Natural killer cell (primary cell): ENCODE measurements at regions not wholly inside any gene's neighbourhood (a gene's known extent, or its start where the extent isn't known, plus 50 kb on each side); places are given as distances from the start of the nearest gene placed in this dataset.
"Not testable (repeated sequence)": the region's sequence is repeated elsewhere in the genome, so short reads cannot be mapped to it uniquely, and the experiment has no call there.

Experiments
- ATAC-seq, 3 donors: fragments of 150-1000 bp in 2 of 3; fragments of 200-7000 bp in 1 of 3; cut with Tn5 transposase; 1 replicate in 1 of 3; 2 replicates in 2 of 3; pipeline ENCODE4 v1.10.0; 2021; ENCODE audit warnings: mild to moderate bottlenecking in 2 of 3, moderate library complexity in 2 of 3
- DNase-seq, 2 donors: peaks; one replicate each; pipeline versions ENCODE4 v3.0.0 to v3.0.0-alpha.2; 2013 to 2021; ENCODE audit warnings: mixed read lengths in 1 of 2
- H3K27ac ChIP-seq: one replicate; pipeline ENCODE4 v1.5.1; 2013; ENCODE audit warnings: mild to moderate bottlenecking, low read length
- H3K27me3 ChIP-seq: one replicate; pipeline ENCODE4 v1.6.1; 2013; ENCODE audit warnings: low read length; ENCODE audit not compliant: control insufficient read depth, insufficient read depth
- H3K36me3 ChIP-seq: one replicate; pipeline ENCODE4 v1.6.1; 2013; ENCODE audit warnings: low read length; ENCODE audit not compliant: control insufficient read depth, insufficient read depth
- H3K4me1 ChIP-seq: one replicate; pipeline ENCODE4 v1.6.1; 2013; ENCODE audit warnings: low read length; ENCODE audit not compliant: control insufficient read depth, insufficient read depth
- H3K4me3 ChIP-seq: one replicate; pipeline ENCODE4 v1.5.1; 2013; ENCODE audit warnings: low read length
- H3K9me3 ChIP-seq: one replicate; pipeline ENCODE4 v1.6.1; 2013; ENCODE audit warnings: low read length; ENCODE audit not compliant: control insufficient read depth, insufficient read depth
- H3K27ac Mint-ChIP-seq, 2 donors: one replicate each; pipeline ENCODE4 v1.8.0; 2022; ENCODE audit warnings: mild to moderate bottlenecking in 2 of 2, mixed read lengths in 2 of 2, moderate library complexity in 1 of 2
- H3K27me3 Mint-ChIP-seq, 2 donors: one replicate each; pipeline ENCODE4 v1.8.0; 2022; ENCODE audit warnings: low read depth in 2 of 2, mixed read lengths in 2 of 2
- H3K36me3 Mint-ChIP-seq: one replicate; pipeline ENCODE4 v1.8.0; 2022; ENCODE audit warnings: mixed read lengths
- H3K4me1 Mint-ChIP-seq, 2 donors: one replicate each; pipeline ENCODE4 v1.8.0; 2022; ENCODE audit warnings: mixed read lengths in 2 of 2
- H3K4me3 Mint-ChIP-seq: one replicate; pipeline ENCODE4 v1.8.0; 2022; ENCODE audit warnings: mild to moderate bottlenecking, moderate library complexity, mixed read lengths
- H3K9me3 Mint-ChIP-seq, 2 donors: one replicate each; pipeline ENCODE4 v1.8.0; 2022; ENCODE audit warnings: mixed read lengths in 2 of 2
- WGBS: methylation state at CpG from one replicate; pipeline ENCODE4 v1.1.7; 2013; ENCODE audit warnings: missing lambda C conversion rate; ENCODE audit not compliant: insufficient coverage; 5-methylcytosine and 5-hydroxymethylcytosine counted together
- intact Hi-C: fragments of 100-400 bp; cut with micrococcal nuclease; formaldehyde crosslinking; loops from one replicate; pipeline ENCODE4 v1.14.2; 2022
- TF ChIP-seq, protein P1 (sequence below): fragments of 200-600 bp; IDR thresholded peaks from one replicate; pipeline ENCODE4 v1.8.0; 2022; ENCODE audit warnings: antibody characterized with exemption

DNA sequence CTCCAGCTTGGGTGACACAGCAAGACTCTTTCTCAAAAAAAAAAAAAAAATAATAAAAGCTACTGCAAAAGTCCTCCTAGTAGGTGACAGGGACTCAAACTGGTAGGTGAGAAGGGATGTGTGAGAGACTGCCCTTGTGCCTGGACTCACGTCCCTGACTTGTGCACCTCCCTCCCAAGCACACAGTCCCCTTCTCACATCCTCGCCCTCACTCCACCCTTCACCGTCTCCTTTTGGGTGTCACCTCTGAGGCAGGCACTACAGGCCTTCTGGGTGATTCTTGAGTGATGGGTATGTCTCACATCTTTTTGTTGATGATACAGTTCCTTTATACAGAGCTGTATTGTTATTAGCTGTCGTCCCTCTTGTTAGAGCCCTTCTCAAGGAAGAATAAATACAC is 170.5 kb downstream of the TM9SF2 start:
- TF ChIP-seq, protein P1, sequence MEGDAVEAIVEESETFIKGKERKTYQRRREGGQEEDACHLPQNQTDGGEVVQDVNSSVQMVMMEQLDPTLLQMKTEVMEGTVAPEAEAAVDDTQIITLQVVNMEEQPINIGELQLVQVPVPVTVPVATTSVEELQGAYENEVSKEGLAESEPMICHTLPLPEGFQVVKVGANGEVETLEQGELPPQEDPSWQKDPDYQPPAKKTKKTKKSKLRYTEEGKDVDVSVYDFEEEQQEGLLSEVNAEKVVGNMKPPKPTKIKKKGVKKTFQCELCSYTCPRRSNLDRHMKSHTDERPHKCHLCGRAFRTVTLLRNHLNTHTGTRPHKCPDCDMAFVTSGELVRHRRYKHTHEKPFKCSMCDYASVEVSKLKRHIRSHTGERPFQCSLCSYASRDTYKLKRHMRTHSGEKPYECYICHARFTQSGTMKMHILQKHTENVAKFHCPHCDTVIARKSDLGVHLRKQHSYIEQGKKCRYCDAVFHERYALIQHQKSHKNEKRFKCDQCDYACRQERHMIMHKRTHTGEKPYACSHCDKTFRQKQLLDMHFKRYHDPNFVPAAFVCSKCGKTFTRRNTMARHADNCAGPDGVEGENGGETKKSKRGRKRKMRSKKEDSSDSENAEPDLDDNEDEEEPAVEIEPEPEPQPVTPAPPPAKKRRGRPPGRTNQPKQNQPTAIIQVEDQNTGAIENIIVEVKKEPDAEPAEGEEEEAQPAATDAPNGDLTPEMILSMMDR, result no peak
- Histone ChIP-seq H3K4me3 (no peak overlapping the region), H3K27me3 (no peaks in the 10 kb centered on the region), H3K9me3 (no peaks in the 10 kb centered on the region), H3K36me3 (no peaks in the 10 kb centered on the region), H3K27ac (no peak overlapping the region), H3K4me1 (no peaks in the 10 kb centered on the region)
- Mint-ChIP-seq H3K27ac (no peak overlapping the region), H3K36me3 (no peaks in the 10 kb centered on the region), H3K4me3 (no peak overlapping the region), H3K27me3 (peaks cover 7% of the 10 kb centered on the region in 2 donors), H3K4me1 (peaks cover 0 to 5% of the 10 kb centered on the region in 2 donors), H3K9me3 (no peaks in the 10 kb centered on the region)
- DNase-seq (no peak), ATAC-seq (no peak)
- intact Hi-C loops, result no loop called here
- WGBS, result 100% methylated on average over 1 of the region's 4 CpGs

DNA sequence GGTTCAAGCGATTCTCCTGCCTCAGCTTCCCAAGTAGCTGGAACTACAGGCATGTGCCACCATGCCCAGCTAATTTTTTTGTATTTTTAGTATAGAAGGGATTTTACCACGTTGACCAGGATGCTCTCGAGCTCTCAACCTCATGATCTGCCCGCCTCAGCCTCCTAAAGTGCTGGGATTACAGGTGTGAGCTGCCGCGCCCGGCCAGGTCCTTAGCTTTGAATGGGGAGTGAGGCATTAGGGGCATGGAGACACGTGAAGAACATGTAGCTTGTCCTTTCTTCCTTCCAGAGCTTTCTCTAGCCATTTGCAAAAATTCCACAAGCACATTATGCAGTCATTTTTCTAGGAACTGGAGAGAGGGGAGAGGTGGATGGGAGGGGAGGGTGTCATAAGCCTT is 167.8 kb downstream of the TM9SF2 start:
- H3K4me3 Mint-ChIP-seq, H3K36me3 ChIP-seq, H3K9me3 ChIP-seq, H3K4me1 ChIP-seq, H3K4me1 Mint-ChIP-seq, H3K27me3 Mint-ChIP-seq, H3K27ac ChIP-seq, H3K27ac Mint-ChIP-seq, ATAC-seq, H3K4me3 ChIP-seq, H3K27me3 ChIP-seq, intact Hi-C loops, DNase-seq, H3K9me3 Mint-ChIP-seq, H3K36me3 Mint-ChIP-seq: not testable (repeated sequence)
- 92% methylated on average over 7 of the region's 8 CpGs for WGBS

DNA sequence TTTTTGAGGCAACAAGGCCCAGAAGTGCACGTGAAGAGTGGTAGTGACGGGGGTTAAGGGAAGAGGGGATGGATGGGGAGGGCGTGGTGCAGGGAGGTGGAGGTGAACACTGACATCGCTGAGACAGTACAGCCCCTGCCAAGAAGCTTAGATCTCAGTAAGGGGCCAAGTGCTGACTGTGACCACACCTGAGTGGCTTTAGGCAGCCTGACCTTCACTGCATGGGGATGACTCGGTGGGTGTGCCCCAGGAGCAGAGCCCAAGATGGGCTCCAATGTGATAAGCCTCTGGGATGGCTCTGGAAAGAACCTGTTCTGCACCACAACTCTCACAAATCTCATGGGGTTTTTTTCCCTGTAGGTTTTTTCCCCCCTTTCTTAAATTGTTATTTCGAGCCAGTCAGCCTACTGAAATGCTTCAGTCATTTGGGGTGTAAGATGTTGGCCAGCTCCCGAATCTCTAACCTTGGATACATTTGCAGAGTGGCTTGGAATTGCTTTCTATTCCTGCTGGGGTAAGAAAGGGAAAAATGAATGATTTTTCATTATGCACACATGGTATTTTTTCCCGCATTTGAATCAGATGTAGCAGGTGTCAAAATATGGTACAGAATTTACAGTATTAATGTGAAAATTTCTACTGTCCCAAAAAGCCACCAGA is 165.0 kb downstream of the TM9SF2 start:
- TF ChIP-seq, protein P1, result no peak
- Mint-ChIP-seq H3K27ac (no peak overlapping the region), H3K4me1 (no peaks in the 10 kb centered on the region), H3K27me3 (peaks cover 3 to 23% of the 10 kb centered on the region in 2 donors), H3K4me3 (no peak overlapping the region), H3K9me3 (no peaks in the 10 kb centered on the region), H3K36me3 (no peaks in the 10 kb centered on the region)
- 89% methylated on average over 7 of the region's 8 CpGs for WGBS
- Histone ChIP-seq H3K36me3 (no peaks in the 10 kb centered on the region), H3K4me3 (no peak overlapping the region), H3K27me3 (peaks cover 3% of the 10 kb centered on the region), H3K4me1 (no peaks in the 10 kb centered on the region), H3K9me3 (no peaks in the 10 kb centered on the region), H3K27ac (no peak overlapping the region)
- ATAC-seq (no peak), DNase-seq (no peak)
- intact Hi-C loops, result no loop called here

DNA sequence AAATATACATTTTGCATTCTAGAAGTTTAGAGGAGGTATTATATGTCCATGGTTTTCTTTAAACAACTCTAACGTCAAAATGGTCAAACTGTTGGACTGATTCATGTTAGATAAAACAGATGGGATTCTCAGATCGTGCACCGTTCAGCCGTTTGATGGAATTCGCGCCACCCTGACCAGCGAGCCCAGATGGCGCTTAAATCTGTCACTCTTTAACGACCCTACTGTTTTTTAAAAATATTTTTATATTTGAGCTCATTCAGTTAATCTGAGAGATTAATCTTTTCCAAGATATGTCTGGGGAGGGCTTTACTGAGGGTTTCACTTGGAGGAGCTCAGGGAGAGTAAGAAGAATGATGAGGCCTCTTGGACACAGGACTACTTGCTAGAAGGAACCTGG is 164.4 kb downstream of the TM9SF2 start:
- no peaks in the 10 kb centered on the region for H3K36me3 ChIP-seq
- Mint-ChIP-seq H3K9me3 (no peaks in the 10 kb centered on the region), H3K27ac (no peak overlapping the region), H3K4me1 (no peaks in the 10 kb centered on the region), H3K36me3 (no peaks in the 10 kb centered on the region), H3K4me3 (no peak overlapping the region), H3K27me3 (peaks cover 3 to 26% of the 10 kb centered on the region in 2 donors)
- TF ChIP-seq, protein P1, result no peak
- H3K4me3 ChIP-seq, result no peak overlapping the region
- WGBS, result 96% methylated on average over 9 of the region's 9 CpGs
- no peak for ATAC-seq
- intact Hi-C loops, result no loop called here
- no peaks in the 10 kb centered on the region for H3K4me1 ChIP-seq
- peaks cover 3% of the 10 kb centered on the region for H3K27me3 ChIP-seq
- no peak for DNase-seq
- no peak overlapping the region for H3K27ac ChIP-seq
- no peaks in the 10 kb centered on the region for H3K9me3 ChIP-seq
